OCI-LY1 (cell line): ENCODE measurements at regions not wholly inside any gene's neighbourhood (a gene's known extent, or its start where the extent isn't known, plus 50 kb on each side); places are given as distances from the start of the nearest gene placed in this dataset.

Experiments used
- CTCF ChIP-seq: fragments of 200-600 bp; sonication (generic), shearing (Covaris generic); IDR thresholded peaks from 2 replicates; pipeline ENCODE4 v1.5.1; 2017; ENCODE audit warnings: mild to moderate bottlenecking, antibody characterized with exemption, low read length, moderate library complexity, mixed read lengths
- EZH2 ChIP-seq: fragments of 200-600 bp; sonication (generic), shearing (Covaris generic); IDR thresholded peaks from 2 replicates; pipeline ENCODE4 v1.8.0; 2017; ENCODE audit warnings: borderline replicate concordance, mixed run types, mild to moderate bottlenecking, antibody characterized with exemption, low read length, moderate library complexity, mixed read lengths

GRCh38 chr11:128251140-128251539 lies 336.2 kb downstream of the ETS1 start:
- TF ChIP-seq CTCF (no peak), EZH2 (no peak)
